ENCODE measurements at regions not wholly inside any gene's neighbourhood (a gene's known extent, or its start where the extent isn't known, plus 50 kb on each side); places are given as distances from the start of the nearest gene placed in this dataset.

DNA sequence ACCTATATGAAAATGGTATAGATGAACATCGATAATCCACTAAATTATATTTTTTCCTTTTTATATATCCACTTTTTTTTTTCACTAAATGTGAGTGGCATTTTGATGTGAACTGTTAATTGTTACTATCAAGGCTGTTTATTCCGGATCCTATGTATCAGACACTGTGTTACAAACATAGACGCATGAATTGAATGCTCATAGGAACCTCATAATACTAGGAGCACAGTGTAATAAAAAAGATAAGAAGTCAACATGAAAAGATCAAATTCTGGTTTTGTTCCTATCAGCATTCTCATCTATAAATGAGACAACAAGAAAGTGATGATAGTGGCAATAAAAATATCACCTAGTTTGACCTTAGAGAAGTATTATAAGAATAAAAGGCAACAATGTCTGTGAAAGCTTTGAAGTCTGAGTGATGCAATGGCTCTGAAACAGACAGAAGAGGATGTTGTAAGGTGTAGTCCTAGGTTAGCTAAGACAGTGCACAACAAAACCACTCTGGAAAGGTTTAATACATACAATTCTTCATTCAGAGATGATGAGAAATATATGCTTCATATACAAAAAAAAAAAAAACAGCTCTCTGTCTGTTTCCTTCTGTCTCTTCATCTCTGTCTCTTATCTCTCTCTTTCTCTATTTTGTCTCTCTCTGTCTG lies 148.6 kb upstream of the NLGN4X start:
- TF ChIP-seq, protein P1, sequence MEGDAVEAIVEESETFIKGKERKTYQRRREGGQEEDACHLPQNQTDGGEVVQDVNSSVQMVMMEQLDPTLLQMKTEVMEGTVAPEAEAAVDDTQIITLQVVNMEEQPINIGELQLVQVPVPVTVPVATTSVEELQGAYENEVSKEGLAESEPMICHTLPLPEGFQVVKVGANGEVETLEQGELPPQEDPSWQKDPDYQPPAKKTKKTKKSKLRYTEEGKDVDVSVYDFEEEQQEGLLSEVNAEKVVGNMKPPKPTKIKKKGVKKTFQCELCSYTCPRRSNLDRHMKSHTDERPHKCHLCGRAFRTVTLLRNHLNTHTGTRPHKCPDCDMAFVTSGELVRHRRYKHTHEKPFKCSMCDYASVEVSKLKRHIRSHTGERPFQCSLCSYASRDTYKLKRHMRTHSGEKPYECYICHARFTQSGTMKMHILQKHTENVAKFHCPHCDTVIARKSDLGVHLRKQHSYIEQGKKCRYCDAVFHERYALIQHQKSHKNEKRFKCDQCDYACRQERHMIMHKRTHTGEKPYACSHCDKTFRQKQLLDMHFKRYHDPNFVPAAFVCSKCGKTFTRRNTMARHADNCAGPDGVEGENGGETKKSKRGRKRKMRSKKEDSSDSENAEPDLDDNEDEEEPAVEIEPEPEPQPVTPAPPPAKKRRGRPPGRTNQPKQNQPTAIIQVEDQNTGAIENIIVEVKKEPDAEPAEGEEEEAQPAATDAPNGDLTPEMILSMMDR (conservative IDR thresholded peaks at IDR 0.05 in 1 of 2, IDR thresholded peaks at IDR 0.05 in 1 of 2; ENCODE audit: extremely low read depth in 1 of 2, insufficient read depth in 1 of 2, low read depth in 1 of 2, low read length in 2 of 2): no peak
- TF ChIP-seq EZH2 (IDR thresholded peaks at IDR 0.05; ENCODE audit: borderline replicate concordance, low read length): no peak
